ENCODE measurements at regions not wholly inside any gene's neighbourhood (a gene's known extent, or its start where the extent isn't known, plus 50 kb on each side); places are given as distances from the start of the nearest gene placed in this dataset.

GRCh38 chr12:60106214-60106613, 510.4 kb downstream of the SLC16A7 start:
- WGBS (ENCODE audit: extremely low coverage, insufficient coverage, insufficient read length) = no CpG with 5 or more reads among the region's 1 CpG
- Histone ChIP-seq H3K4me2 (ENCODE audit: low read length) (no peak overlapping the region), H3K27ac (ENCODE audit: low read depth, low read length) (no peak overlapping the region)

DNA sequence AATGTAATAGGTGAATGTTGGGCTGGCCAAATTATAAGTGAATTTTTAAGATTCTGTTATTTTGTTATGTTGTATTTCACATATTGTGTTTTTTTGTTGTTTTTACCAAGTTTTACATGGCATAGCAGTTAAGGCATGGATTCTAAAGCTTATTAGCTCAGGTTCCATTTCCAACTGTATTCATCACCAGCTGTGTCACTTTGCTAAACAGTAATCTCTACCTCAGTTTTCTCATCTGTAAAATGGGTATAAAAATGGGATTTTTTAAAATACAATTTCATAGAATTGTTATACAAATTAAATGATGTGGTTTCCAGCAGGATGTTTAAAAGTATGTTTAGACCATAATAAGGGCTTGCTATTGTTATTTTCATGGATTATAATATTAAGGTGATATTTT, 512.2 kb downstream of the SLC16A7 start:
- H3K36me3 ChIP-seq (ENCODE audit: control insufficient read depth in 1 of 2, insufficient read depth in 2 of 2, low read length in 2 of 2) = no peaks in the 10 kb centered on the region
- no peak overlapping the region for H3K4ac ChIP-seq (ENCODE audit: low read depth, low read length)
- no peak overlapping the region for H2AK5ac ChIP-seq (ENCODE audit: low read length)
- no peak overlapping the region for H3K18ac ChIP-seq (ENCODE audit: low read length)
- no peaks in the 10 kb centered on the region for H3K4me1 ChIP-seq (ENCODE audit: control insufficient read depth in 1 of 2, insufficient read depth in 2 of 2, low read length in 2 of 2)
- DNase-seq = no peak
- H3K14ac ChIP-seq (ENCODE audit: low read length) = no peak overlapping the region
- H3K4me2 ChIP-seq (ENCODE audit: low read length) = no peak overlapping the region
- H4K12ac ChIP-seq (ENCODE audit: low read depth, low read length) = no peak overlapping the region
- H2AFZ ChIP-seq (ENCODE audit: insufficient read depth, low read length, poor library complexity) = no peak overlapping the region
- H3K23ac ChIP-seq (ENCODE audit: low read length) = no peak overlapping the region
- H4K8ac ChIP-seq (ENCODE audit: low read depth, low read length) = no peak overlapping the region
- no peak overlapping the region for H3K9ac ChIP-seq (ENCODE audit: low read length)
- H2BK120ac ChIP-seq (ENCODE audit: insufficient read depth, low read length, poor library complexity) = no peak overlapping the region
- H3K27me3 ChIP-seq (ENCODE audit: insufficient read depth, low read length) = no peaks in the 10 kb centered on the region
- H3K9me3 ChIP-seq (ENCODE audit: insufficient read depth, low read depth, low read length) = no peaks in the 10 kb centered on the region
- no peak overlapping the region for H3K27ac ChIP-seq (ENCODE audit: low read depth, low read length)
- H2BK12ac ChIP-seq (ENCODE audit: low read length) = no peak overlapping the region
- H3K79me1 ChIP-seq (ENCODE audit: low read length) = no peaks in the 10 kb centered on the region
- no peak overlapping the region for H3K4me3 ChIP-seq (ENCODE audit: low read depth, low read length)
- H3K79me2 ChIP-seq (ENCODE audit: control insufficient read depth, insufficient read depth, low read length, poor library complexity) = no peaks in the 10 kb centered on the region
- H2BK5ac ChIP-seq (ENCODE audit: low read depth, low read length, poor library complexity) = no peak overlapping the region
- H4K91ac ChIP-seq (ENCODE audit: low read depth, low read length) = no peak overlapping the region

More at GRCh38 chr12:60106214-60106613, 510.4 kb downstream of the SLC16A7 start:
- no peaks in the 10 kb centered on the region for H3K79me1 ChIP-seq (ENCODE audit: low read length)
- no peaks in the 10 kb centered on the region for H3K27me3 ChIP-seq (ENCODE audit: insufficient read depth, low read length)
- no peak overlapping the region for H3K18ac ChIP-seq (ENCODE audit: low read length)
- no peaks in the 10 kb centered on the region for H3K79me2 ChIP-seq (ENCODE audit: control insufficient read depth, insufficient read depth, low read length, poor library complexity)
- H2BK12ac ChIP-seq (ENCODE audit: low read length) = no peak overlapping the region
- no peak overlapping the region for H2BK120ac ChIP-seq (ENCODE audit: insufficient read depth, low read length, poor library complexity)
- no peak overlapping the region for H3K4me3 ChIP-seq (ENCODE audit: low read depth, low read length)
- no peak overlapping the region for H3K4ac ChIP-seq (ENCODE audit: low read depth, low read length)
- no peaks in the 10 kb centered on the region for H3K4me1 ChIP-seq (ENCODE audit: control insufficient read depth in 1 of 2, insufficient read depth in 2 of 2, low read length in 2 of 2)
- H3K9ac ChIP-seq (ENCODE audit: low read length) = no peak overlapping the region
- no peak overlapping the region for H4K91ac ChIP-seq (ENCODE audit: low read depth, low read length)
- H2AK5ac ChIP-seq (ENCODE audit: low read length) = no peak overlapping the region
- H3K9me3 ChIP-seq (ENCODE audit: insufficient read depth, low read depth, low read length) = no peaks in the 10 kb centered on the region
- H3K23ac ChIP-seq (ENCODE audit: low read length) = no peak overlapping the region
- H2AFZ ChIP-seq (ENCODE audit: insufficient read depth, low read length, poor library complexity) = no peak overlapping the region
- H4K12ac ChIP-seq (ENCODE audit: low read depth, low read length) = no peak overlapping the region
- H2BK5ac ChIP-seq (ENCODE audit: low read depth, low read length, poor library complexity) = no peak overlapping the region
- no peak for DNase-seq
- no peak overlapping the region for H3K14ac ChIP-seq (ENCODE audit: low read length)
- no peak overlapping the region for H4K8ac ChIP-seq (ENCODE audit: low read depth, low read length)
- H3K36me3 ChIP-seq (ENCODE audit: control insufficient read depth in 1 of 2, insufficient read depth in 2 of 2, low read length in 2 of 2) = no peaks in the 10 kb centered on the region

GRCh38 chr12:60112063-60112462, 516.2 kb downstream of the SLC16A7 start:
- Histone ChIP-seq H2BK120ac (ENCODE audit: insufficient read depth, low read length, poor library complexity) (no peak overlapping the region), H3K18ac (ENCODE audit: low read length) (no peak overlapping the region), H3K79me2 (ENCODE audit: control insufficient read depth, insufficient read depth, low read length, poor library complexity) (no peaks in the 10 kb centered on the region), H3K14ac (ENCODE audit: low read length) (no peak overlapping the region), H3K4me3 (ENCODE audit: low read depth, low read length) (no peak overlapping the region), H2AFZ (ENCODE audit: insufficient read depth, low read length, poor library complexity) (no peak overlapping the region), H3K36me3 (ENCODE audit: control insufficient read depth in 1 of 2, insufficient read depth in 2 of 2, low read length in 2 of 2) (no peaks in the 10 kb centered on the region), H2AK5ac (ENCODE audit: low read length) (no peak overlapping the region), H2BK5ac (ENCODE audit: low read depth, low read length, poor library complexity) (no peak overlapping the region), H3K27ac (ENCODE audit: low read depth, low read length) (no peak overlapping the region), H3K27me3 (ENCODE audit: insufficient read depth, low read length) (no peaks in the 10 kb centered on the region), H3K79me1 (ENCODE audit: low read length) (no peaks in the 10 kb centered on the region), H4K8ac (ENCODE audit: low read depth, low read length) (no peak overlapping the region), H4K91ac (ENCODE audit: low read depth, low read length) (no peak overlapping the region), H4K12ac (ENCODE audit: low read depth, low read length) (no peak overlapping the region), H3K9me3 (ENCODE audit: insufficient read depth, low read depth, low read length) (no peaks in the 10 kb centered on the region), H3K4me1 (ENCODE audit: control insufficient read depth in 1 of 2, insufficient read depth in 2 of 2, low read length in 2 of 2) (no peaks in the 10 kb centered on the region), H3K4me2 (ENCODE audit: low read length) (no peak overlapping the region), H2BK12ac (ENCODE audit: low read length) (no peak overlapping the region), H3K4ac (ENCODE audit: low read depth, low read length) (no peak overlapping the region), H3K9ac (ENCODE audit: low read length) (no peak overlapping the region), H3K23ac (ENCODE audit: low read length) (no peak overlapping the region)
- no CpG with 5 or more reads among the region's 2 CpGs for WGBS (ENCODE audit: extremely low coverage, insufficient coverage, insufficient read length)
- no peak for DNase-seq

DNA sequence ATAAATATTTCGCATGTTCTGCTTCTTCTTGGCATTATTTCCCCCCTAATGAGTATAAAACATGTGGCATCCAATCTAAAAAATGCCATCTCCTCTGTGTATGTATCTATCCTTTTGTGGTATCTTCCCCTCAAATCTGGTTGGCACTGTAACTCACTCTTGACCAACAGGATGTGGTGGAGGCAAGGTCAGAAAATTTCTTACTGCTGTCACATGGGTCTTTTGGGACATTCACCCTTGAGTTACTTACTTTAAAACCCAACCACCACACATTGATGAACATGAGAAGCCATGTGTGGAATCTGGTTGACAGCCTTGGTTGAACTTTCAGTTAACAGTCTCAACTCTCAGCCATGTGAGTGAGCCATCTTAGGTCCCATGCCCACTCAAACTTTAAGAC, 516.9 kb downstream of the SLC16A7 start:
- no peak overlapping the region for H4K12ac ChIP-seq (ENCODE audit: low read depth, low read length)
- WGBS (ENCODE audit: extremely low coverage, insufficient coverage, insufficient read length) = no CpG with 5 or more reads among the region's 1 CpG
- DNase-seq = no peak
- H3K4me3 ChIP-seq (ENCODE audit: low read depth, low read length) = no peak overlapping the region
- no peak overlapping the region for H3K27ac ChIP-seq (ENCODE audit: low read depth, low read length)
- H4K91ac ChIP-seq (ENCODE audit: low read depth, low read length) = no peak overlapping the region
- H3K36me3 ChIP-seq (ENCODE audit: control insufficient read depth in 1 of 2, insufficient read depth in 2 of 2, low read length in 2 of 2) = no peaks in the 10 kb centered on the region
- H2AFZ ChIP-seq (ENCODE audit: insufficient read depth, low read length, poor library complexity) = no peak overlapping the region
- H4K8ac ChIP-seq (ENCODE audit: low read depth, low read length) = no peak overlapping the region
- H3K4me2 ChIP-seq (ENCODE audit: low read length) = no peak overlapping the region
- no peak overlapping the region for H3K18ac ChIP-seq (ENCODE audit: low read length)
- no peak overlapping the region for H2BK120ac ChIP-seq (ENCODE audit: insufficient read depth, low read length, poor library complexity)
- no peaks in the 10 kb centered on the region for H3K4me1 ChIP-seq (ENCODE audit: control insufficient read depth in 1 of 2, insufficient read depth in 2 of 2, low read length in 2 of 2)
- no peak overlapping the region for H2BK5ac ChIP-seq (ENCODE audit: low read depth, low read length, poor library complexity)
- H3K79me1 ChIP-seq (ENCODE audit: low read length) = no peaks in the 10 kb centered on the region
- no peaks in the 10 kb centered on the region for H3K27me3 ChIP-seq (ENCODE audit: insufficient read depth, low read length)
- H3K14ac ChIP-seq (ENCODE audit: low read length) = no peak overlapping the region
- no peak overlapping the region for H3K23ac ChIP-seq (ENCODE audit: low read length)
- H3K9ac ChIP-seq (ENCODE audit: low read length) = no peak overlapping the region
- H3K9me3 ChIP-seq (ENCODE audit: insufficient read depth, low read depth, low read length) = no peaks in the 10 kb centered on the region
- no peak overlapping the region for H2BK12ac ChIP-seq (ENCODE audit: low read length)
- no peaks in the 10 kb centered on the region for H3K79me2 ChIP-seq (ENCODE audit: control insufficient read depth, insufficient read depth, low read length, poor library complexity)
- no peak overlapping the region for H3K4ac ChIP-seq (ENCODE audit: low read depth, low read length)
- no peak overlapping the region for H2AK5ac ChIP-seq (ENCODE audit: low read length)

Measured in trophoblast cell (in vitro differentiated cells and primary cell).